DMS114 treated with DMSO at 0.1 percent for 48 hours (cell line): ENCODE measurements at regions not wholly inside any gene's neighbourhood (a gene's known extent, or its start where the extent isn't known, plus 50 kb on each side); places are given as distances from the start of the nearest gene placed in this dataset.

Experiments
- DNase-seq: peaks from one replicate; lab custom pipeline; 2025; ENCODE audit not compliant: unreplicated experiment; lab: John Stamatoyannopoulos, UW

GRCh38 chr11:95692526-95693260 lies 96.9 kb downstream of the FAM76B start:
- no peak for DNase-seq

GRCh38 chr11:95690100-95690499 lies 99.5 kb downstream of the FAM76B start:
- no peak for DNase-seq

DNA sequence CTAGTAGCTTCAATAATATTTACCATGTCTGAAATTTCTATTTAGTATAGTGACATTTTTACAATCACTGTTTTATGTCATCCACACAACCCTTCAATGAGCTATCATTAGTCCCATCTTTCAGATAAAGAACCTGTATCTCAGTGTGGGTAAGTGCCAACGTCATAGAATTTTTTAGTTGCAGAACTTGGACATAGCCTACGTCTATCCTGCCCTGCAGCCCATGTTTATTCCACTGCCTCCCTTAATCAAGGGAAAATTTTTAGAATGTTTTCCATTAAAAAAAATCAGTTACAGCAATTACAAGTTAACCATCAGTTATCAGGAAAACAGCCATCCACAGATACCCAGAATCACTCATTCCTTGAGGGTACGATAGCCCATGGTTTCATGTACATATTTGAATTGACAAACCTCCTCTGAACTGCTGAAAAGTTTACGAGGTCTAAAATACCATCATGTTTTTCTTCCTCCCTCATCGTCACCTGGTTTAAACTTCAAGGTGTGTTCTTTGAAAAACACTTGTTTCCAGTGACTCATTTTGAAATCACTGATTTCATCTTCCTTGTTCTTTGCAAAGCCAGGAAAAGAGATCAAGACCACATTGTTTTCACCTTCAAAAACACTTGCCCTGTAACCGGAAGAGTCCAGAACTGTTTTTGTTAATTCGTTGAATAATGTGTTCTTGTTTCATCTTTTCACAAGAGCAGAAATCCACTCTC lies 100.9 kb downstream of the FAM76B start:
- DNase-seq, result no peak

DNA sequence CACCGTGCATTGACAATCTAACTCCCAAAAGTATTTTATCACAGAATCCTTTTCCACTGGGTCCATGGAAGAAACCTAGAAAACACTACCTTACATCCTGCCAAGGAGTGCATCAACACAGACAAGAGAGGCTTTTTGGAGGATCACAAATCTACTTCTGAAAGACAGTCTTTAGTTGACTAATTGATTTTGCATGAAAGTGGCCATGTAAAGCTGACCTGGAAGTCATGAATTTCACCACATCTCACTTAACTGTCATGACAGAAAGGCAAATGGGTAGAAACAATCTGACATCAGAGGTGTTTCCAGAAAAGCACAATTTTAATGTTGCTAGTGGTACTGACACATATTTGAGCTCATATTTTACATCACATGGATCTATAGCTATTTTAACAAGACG lies 101.6 kb downstream of the FAM76B start:
- no peak for DNase-seq

DNA sequence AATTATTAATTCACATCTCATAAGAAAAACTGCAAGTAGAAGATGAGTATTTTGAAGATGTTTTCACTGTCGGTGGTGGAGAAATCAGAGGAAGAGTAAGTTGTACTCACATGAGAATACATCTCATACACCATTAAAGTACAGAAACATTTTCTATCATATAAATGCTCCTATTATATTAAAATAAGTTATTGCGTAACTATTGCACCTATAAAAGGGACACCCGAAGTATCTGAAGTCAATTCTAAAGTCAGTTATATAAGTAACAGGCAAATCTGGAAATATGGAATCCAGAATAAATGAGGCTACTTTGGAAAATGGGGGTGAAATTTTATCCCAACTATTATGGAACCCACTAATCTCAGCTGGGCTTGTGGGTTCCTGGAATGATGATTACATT lies 103.3 kb downstream of the FAM76B start:
- DNase-seq, result no peak

DNA sequence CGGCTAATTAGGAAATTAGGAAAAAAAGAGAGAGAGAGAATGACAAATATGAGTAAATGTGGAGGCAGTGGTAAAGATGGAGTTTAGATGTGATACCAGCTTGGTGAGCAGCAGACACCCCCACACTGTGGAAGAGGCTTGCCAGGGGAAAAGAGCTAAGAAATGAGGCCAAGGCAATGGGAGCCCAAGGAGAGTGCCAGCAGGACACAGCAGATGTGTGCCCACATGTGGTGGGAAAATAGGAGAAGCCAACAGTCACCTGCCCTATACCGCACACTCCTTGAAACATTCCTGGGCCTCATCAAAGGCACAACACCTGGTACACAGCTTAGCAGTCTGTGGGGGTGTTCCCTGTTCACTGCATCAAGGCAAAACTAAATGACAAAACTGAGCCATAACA lies 104.9 kb downstream of the FAM76B start:
- no peak for DNase-seq

- no peak for DNase-seq
These were observed 105.4 kb downstream of the FAM76B start for GRCh38 chr11:95684170-95684569.

DNA sequence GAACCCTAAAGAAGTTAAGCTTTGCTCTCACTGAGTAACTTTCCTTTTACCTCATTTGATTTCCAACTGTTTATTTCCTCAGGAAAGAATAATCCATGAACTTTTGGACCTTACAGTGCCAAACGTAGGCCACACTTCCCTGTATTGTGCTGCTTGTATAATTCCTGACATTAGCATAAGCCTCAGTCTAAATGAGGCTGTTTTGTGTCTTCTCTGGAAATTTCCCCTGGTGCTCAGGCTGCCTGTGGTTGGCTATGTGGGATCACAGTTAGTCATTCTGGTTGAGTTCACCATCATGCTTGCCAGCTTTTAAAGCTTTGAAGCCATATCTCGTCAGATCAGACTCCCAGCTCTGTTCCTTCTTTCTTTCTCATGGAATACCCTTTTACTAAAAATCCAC lies 107.0 kb downstream of the FAM76B start:
- DNase-seq, result no peak

DNA sequence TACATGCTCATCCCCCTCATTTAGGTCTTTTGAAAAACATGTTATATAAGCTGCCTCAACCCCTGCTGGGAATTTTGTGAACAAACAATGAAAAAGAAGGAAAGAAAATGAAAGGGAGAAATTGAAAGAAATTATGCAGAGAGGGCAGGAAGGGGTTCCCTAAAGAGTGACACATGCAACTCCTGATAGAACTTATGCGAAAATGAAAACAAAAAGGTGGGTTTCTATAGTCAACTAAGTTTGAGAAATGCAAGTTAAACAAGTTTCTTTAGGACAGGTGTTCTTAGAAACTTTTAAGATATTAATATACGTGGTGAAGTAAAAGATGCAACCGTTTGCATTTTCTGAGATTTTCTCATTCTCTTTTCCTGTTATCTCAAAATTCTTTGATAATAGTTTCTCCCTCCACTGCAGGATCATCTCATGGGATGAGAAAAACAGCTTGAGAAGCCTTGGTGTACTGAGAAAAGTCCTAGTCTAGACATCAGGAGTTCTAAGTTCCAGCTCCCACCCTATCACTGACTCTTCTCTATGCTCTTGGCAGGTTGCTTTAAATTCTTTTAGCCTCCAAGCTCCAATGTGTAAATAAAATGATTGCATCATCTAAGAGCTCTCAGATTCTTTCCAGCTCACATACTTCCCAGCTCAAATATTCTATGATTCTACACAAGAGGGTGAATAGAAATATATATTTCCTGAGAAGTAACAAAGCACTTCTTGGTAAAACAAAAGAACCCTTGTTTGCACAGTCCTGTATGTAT lies 109.2 kb downstream of the FAM76B start:
- no peak for DNase-seq

- DNase-seq, result no peak
These were observed 110.6 kb downstream of the FAM76B start for GRCh38 chr11:95678988-95679387.

- no peak for DNase-seq
These were observed 113.3 kb downstream of the FAM76B start for GRCh38 chr11:95676308-95676707.

DNA sequence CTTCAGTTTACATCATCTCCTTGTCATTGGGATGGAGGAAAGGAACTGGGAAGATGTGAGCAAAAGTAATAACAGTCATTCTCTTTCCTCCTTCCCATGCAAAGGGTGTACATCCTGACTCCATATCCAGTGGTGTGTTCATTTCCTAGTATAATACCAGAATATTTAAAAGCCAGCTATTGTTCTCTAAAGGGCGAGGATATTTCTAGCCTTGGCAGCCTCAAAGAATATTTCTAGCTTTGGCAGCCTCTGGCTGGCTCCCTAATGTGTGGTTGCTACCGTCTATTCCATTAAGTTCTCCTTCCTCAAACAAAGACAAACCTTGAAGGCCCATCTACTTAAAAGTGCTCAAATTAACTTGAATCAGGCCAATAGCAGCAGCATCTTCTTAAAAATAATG lies 114.0 kb downstream of the FAM76B start:
- DNase-seq, result no peak

GRCh38 chr11:95674657-95675358 lies 114.8 kb downstream of the FAM76B start:
- DNase-seq, result no peak

DNA sequence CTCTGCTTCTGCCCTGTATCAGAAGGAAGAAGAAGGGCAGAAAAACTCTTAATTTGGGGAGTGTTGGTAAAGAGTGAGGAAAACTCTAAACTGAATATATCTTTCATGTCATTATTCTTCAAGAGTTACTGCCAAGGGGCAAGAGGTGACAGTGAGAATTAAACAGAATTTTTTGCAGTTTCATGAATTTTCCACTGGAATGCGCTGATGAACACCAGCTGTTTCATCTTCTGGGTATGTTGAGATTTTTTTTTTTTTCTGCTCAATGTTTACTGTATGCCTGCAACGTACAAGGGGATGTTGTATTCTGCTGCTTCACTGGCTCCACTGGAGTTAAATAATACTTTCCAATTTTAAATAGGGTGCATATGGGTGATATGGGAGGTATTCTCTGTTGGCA lies 117.8 kb downstream of the FAM76B start:
- no peak for DNase-seq

GRCh38 chr11:95668131-95668530 lies 121.5 kb downstream of the FAM76B start:
- no peak for DNase-seq

GRCh38 chr11:95661162-95661561 lies 128.4 kb downstream of the FAM76B start:
- DNase-seq, result no peak

DNA sequence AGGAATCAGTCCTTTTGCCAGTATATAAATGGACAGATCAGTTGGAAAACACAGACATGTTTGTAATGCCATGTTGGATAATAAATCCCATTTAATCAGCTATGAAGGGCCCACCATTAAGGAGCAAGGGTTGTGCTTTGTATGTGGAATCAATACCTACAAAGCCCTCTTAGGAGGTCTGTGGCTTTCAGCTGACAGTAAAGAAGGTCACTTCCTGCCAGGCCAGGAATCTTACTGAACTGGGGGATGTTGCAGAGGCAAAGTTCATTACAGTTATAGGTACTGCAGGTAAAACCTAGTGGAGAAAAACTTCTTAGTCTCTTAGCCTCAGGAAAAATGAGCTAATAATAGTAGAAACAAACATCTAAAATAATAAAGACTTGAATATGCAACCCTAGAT lies 129.5 kb downstream of the FAM76B start:
- DNase-seq, result no peak

- no peak for DNase-seq
These were observed 130.5 kb downstream of the FAM76B start for GRCh38 chr11:95659088-95659487.

- no peak for DNase-seq
These were observed 134.0 kb downstream of the FAM76B start for GRCh38 chr11:95655536-95655935.

DNA sequence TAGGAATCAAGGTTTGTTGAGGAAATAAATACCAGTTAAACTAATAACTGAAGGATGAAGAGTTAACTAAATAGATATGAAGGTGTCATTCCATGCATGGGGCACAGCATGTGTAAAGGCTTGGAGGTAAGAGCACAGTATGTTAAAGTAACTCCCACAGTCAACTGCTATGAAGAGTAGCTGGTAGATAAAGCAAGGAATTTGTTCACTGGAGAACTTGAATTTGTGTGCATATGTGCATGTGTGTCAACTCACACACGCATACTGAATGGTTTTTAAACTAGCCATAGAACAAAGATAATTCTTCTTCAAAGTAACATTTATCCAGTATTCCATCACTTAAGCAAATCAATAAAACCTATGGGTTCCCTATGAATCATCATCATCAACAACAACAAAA lies 135.9 kb downstream of the FAM76B start:
- no peak for DNase-seq

- DNase-seq, result no peak
These were observed 136.5 kb downstream of the FAM76B start for GRCh38 chr11:95653099-95653498.
